Fibroblast of lung (primary cell): ENCODE measurements at regions not wholly inside any gene's neighbourhood (a gene's known extent, or its start where the extent isn't known, plus 50 kb on each side); places are given as distances from the start of the nearest gene placed in this dataset.

Source experiments
- EZH2 ChIP-seq: IDR thresholded peaks from 2 replicates; pipeline ENCODE4 v1.5.1; 2012; ENCODE audit warnings: low read length, control low read depth, mild to moderate bottlenecking; ENCODE audit errors: missing control alignments
- TF ChIP-seq, protein P1 (sequence below), 2 donors: IDR thresholded peaks in 1 of 2; conservative IDR thresholded peaks in 1 of 2; 1 replicate in 1 of 2; 2 replicates in 1 of 2; pipeline ENCODE4 v1.5.1; 2011 to 2012; ENCODE audit warnings: low read length in 2 of 2, control low read depth in 1 of 2, inconsistent platforms in 1 of 2, low read depth in 1 of 2, mild to moderate bottlenecking in 1 of 2

DNA sequence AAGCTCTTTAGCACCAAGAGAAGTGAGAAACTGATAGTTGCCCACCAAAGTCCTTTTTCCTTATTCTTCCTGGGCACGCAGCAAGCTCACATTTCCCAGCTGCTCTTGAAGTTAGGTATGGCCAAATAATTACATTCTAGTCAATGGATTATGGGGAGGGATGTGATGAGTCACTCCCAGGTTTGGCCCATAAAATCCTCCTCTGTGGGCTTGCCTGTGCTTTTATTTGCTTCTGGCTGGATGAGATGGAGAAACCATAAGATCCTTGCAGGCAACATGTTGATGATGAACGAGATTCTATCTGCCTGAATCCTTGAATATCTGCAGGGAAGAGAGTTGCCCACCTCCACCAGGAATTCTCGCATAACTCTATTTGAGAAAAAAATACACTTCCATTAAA is 568.3 kb upstream of the SALL1 start:
- TF ChIP-seq EZH2: no peak
- TF ChIP-seq, protein P1, sequence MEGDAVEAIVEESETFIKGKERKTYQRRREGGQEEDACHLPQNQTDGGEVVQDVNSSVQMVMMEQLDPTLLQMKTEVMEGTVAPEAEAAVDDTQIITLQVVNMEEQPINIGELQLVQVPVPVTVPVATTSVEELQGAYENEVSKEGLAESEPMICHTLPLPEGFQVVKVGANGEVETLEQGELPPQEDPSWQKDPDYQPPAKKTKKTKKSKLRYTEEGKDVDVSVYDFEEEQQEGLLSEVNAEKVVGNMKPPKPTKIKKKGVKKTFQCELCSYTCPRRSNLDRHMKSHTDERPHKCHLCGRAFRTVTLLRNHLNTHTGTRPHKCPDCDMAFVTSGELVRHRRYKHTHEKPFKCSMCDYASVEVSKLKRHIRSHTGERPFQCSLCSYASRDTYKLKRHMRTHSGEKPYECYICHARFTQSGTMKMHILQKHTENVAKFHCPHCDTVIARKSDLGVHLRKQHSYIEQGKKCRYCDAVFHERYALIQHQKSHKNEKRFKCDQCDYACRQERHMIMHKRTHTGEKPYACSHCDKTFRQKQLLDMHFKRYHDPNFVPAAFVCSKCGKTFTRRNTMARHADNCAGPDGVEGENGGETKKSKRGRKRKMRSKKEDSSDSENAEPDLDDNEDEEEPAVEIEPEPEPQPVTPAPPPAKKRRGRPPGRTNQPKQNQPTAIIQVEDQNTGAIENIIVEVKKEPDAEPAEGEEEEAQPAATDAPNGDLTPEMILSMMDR (conservative IDR thresholded peaks at IDR 0.05 in 1 of 2, IDR thresholded peaks at IDR 0.05 in 1 of 2; ENCODE audit: low read depth in 1 of 2, low read length in 2 of 2): no peak
